ENCODE measurements at regions not wholly inside any gene's neighbourhood (a gene's known extent, or its start where the extent isn't known, plus 50 kb on each side); places are given as distances from the start of the nearest gene placed in this dataset.

- peaks cover 2% of the 10 kb centered on the region for H3K4me1 ChIP-seq (ENCODE audit: control insufficient read depth, extremely low read depth, insufficient read depth, low read length)
- no peaks in the 10 kb centered on the region for H3K9me3 ChIP-seq (ENCODE audit: control insufficient read depth, insufficient read depth, low read depth, low read length)
- no peak overlapping the region for H3K4me3 ChIP-seq (replicated peaks in 1 of 4; ENCODE audit: control extremely low read depth in 1 of 4, insufficient read depth in 1 of 4, low read depth in 3 of 4, low read length in 4 of 4)
- no peak overlapping the region for H3K4me2 ChIP-seq (ENCODE audit: extremely low read depth, insufficient read depth, low read length)
- H3K9ac ChIP-seq (ENCODE audit: insufficient read depth, low read length) = no peak overlapping the region
- H2AFZ ChIP-seq (ENCODE audit: low read length) = no peak overlapping the region
- H3K79me2 ChIP-seq (ENCODE audit: control insufficient read depth, insufficient read depth, low read length) = no peaks in the 10 kb centered on the region
- no peaks in the 10 kb centered on the region for H4K20me1 ChIP-seq (ENCODE audit: control insufficient read depth, extremely low read depth, insufficient read depth, low read length)
- peaks cover 2% of the 10 kb centered on the region for H3K27me3 ChIP-seq (ENCODE audit: control insufficient read depth, insufficient read depth, low read length)
- DNase-seq (ENCODE audit: low read depth in 2 of 2) = no peak
- H3K27ac ChIP-seq (ENCODE audit: insufficient read depth, low read length) = no peak overlapping the region
- no peaks in the 10 kb centered on the region for H3K36me3 ChIP-seq (ENCODE audit: control insufficient read depth, insufficient read depth, low read length)
- no peak for TF ChIP-seq CTCF (conservative IDR thresholded peaks at IDR 0.05 in 1 of 2, IDR thresholded peaks at IDR 0.05 in 1 of 2; ENCODE audit: low read depth in 1 of 2, low read length in 2 of 2)
- TF ChIP-seq EZH2 (IDR thresholded peaks at IDR 0.05; ENCODE audit: low read length, missing control alignments) = no peak
Measured at GRCh38 chr10:78450239-78450638, 416.6 kb downstream of the RPS24 start.

GRCh38 chr10:78450807-78451485 is 417.3 kb downstream of the RPS24 start:
- Histone ChIP-seq H3K36me3 (ENCODE audit: control insufficient read depth, insufficient read depth, low read length) (no peaks in the 10 kb centered on the region), H3K27ac (ENCODE audit: insufficient read depth, low read length) (no peak overlapping the region), H3K9me3 (ENCODE audit: control insufficient read depth, insufficient read depth, low read depth, low read length) (no peaks in the 10 kb centered on the region), H3K4me2 (ENCODE audit: extremely low read depth, insufficient read depth, low read length) (no peak overlapping the region), H2AFZ (ENCODE audit: low read length) (no peak overlapping the region), H4K20me1 (ENCODE audit: control insufficient read depth, extremely low read depth, insufficient read depth, low read length) (no peaks in the 10 kb centered on the region), H3K4me1 (ENCODE audit: control insufficient read depth, extremely low read depth, insufficient read depth, low read length) (peaks cover 2% of the 10 kb centered on the region), H3K79me2 (ENCODE audit: control insufficient read depth, insufficient read depth, low read length) (no peaks in the 10 kb centered on the region), H3K27me3 (ENCODE audit: control insufficient read depth, insufficient read depth, low read length) (peaks cover 2% of the 10 kb centered on the region), H3K4me3 (replicated peaks in 1 of 4; ENCODE audit: control extremely low read depth in 1 of 4, insufficient read depth in 1 of 4, low read depth in 3 of 4, low read length in 4 of 4) (no peak overlapping the region), H3K9ac (ENCODE audit: insufficient read depth, low read length) (no peak overlapping the region)
- no peak for TF ChIP-seq EZH2 (IDR thresholded peaks at IDR 0.05; ENCODE audit: low read length, missing control alignments)
- no peak for TF ChIP-seq CTCF (conservative IDR thresholded peaks at IDR 0.05 in 1 of 2, IDR thresholded peaks at IDR 0.05 in 1 of 2; ENCODE audit: low read depth in 1 of 2, low read length in 2 of 2)
- no peak for DNase-seq (ENCODE audit: low read depth in 2 of 2)

DNA sequence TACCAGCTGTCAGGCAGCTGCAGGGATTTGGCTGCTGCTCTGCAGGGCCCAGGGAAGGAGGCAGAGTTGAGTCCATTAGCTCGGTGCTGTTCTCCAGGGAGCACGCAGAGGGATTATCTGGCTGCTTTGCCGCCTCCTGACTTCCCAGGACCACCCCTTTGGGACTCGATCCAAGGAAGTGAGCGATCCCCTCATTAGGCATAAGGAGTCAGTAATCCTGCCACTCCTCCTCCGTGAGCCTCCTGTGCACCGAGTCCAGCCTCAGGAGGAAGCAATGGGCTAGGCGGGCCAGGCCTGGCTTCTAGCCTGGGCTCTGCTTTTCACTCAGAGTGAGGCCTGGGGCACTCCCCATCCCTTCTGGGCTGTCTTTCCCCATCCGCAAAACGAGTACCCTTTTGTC is 417.9 kb downstream of the RPS24 start:
- no peak overlapping the region for H3K27ac ChIP-seq (ENCODE audit: insufficient read depth, low read length)
- no peak overlapping the region for H3K4me3 ChIP-seq (replicated peaks in 1 of 4; ENCODE audit: control extremely low read depth in 1 of 4, insufficient read depth in 1 of 4, low read depth in 3 of 4, low read length in 4 of 4)
- no peaks in the 10 kb centered on the region for H3K79me2 ChIP-seq (ENCODE audit: control insufficient read depth, insufficient read depth, low read length)
- no peaks in the 10 kb centered on the region for H3K4me1 ChIP-seq (ENCODE audit: control insufficient read depth, extremely low read depth, insufficient read depth, low read length)
- peak in 1 of 2 donors; percentile 27 for DNase-seq (ENCODE audit: low read depth in 2 of 2)
- H4K20me1 ChIP-seq (ENCODE audit: control insufficient read depth, extremely low read depth, insufficient read depth, low read length) = no peaks in the 10 kb centered on the region
- H3K9me3 ChIP-seq (ENCODE audit: control insufficient read depth, insufficient read depth, low read depth, low read length) = no peaks in the 10 kb centered on the region
- no peak overlapping the region for H3K4me2 ChIP-seq (ENCODE audit: extremely low read depth, insufficient read depth, low read length)
- H3K9ac ChIP-seq (ENCODE audit: insufficient read depth, low read length) = no peak overlapping the region
- TF ChIP-seq CTCF (conservative IDR thresholded peaks at IDR 0.05 in 1 of 2, IDR thresholded peaks at IDR 0.05 in 1 of 2; ENCODE audit: low read depth in 1 of 2, low read length in 2 of 2) (no peak), EZH2 (IDR thresholded peaks at IDR 0.05; ENCODE audit: low read length, missing control alignments) (no peak)
- H2AFZ ChIP-seq (ENCODE audit: low read length) = no peak overlapping the region
- H3K36me3 ChIP-seq (ENCODE audit: control insufficient read depth, insufficient read depth, low read length) = no peaks in the 10 kb centered on the region
- peaks cover 2% of the 10 kb centered on the region for H3K27me3 ChIP-seq (ENCODE audit: control insufficient read depth, insufficient read depth, low read length)
